ENCODE measurements at regions not wholly inside any gene's neighbourhood (a gene's known extent, or its start where the extent isn't known, plus 50 kb on each side); places are given as distances from the start of the nearest gene placed in this dataset.

GRCh38 chr4:113825272-113825671 lies 63.7 kb upstream of the CAMK2D start:
- H3K4me2 ChIP-seq (ENCODE audit: low read length) = no peak overlapping the region
- H4K20me1 ChIP-seq (ENCODE audit: insufficient read depth, low read length) = no peaks in the 10 kb centered on the region
- no peak overlapping the region for H3K4me3 ChIP-seq (ENCODE audit: insufficient read depth, low read depth, low read length)
- FAIRE-seq (no peak), DNase-seq (ENCODE audit: low read depth) (peak; percentile 6)
- Mint-ChIP-seq H3K27me3 (ENCODE audit: low read depth, unreplicated experiment) (no peaks in the 10 kb centered on the region), H3K9me3 (ENCODE audit: unreplicated experiment) (no peaks in the 10 kb centered on the region), H3K4me3 (ENCODE audit: unreplicated experiment) (no peak overlapping the region), H3K27ac (ENCODE audit: unreplicated experiment) (no peak overlapping the region), H3K4me1 (ENCODE audit: low read depth, unreplicated experiment) (peaks cover 40% of the 10 kb centered on the region), H3K36me3 (ENCODE audit: low read depth, unreplicated experiment) (no peaks in the 10 kb centered on the region)
- H3K36me3 ChIP-seq (ENCODE audit: insufficient read depth, low read length) = no peaks in the 10 kb centered on the region
- no peak for TF ChIP-seq EZH2 (IDR thresholded peaks at IDR 0.05; ENCODE audit: insufficient read depth, low read length)
- TF ChIP-seq CTCF (IDR thresholded peaks at IDR 0.05; ENCODE audit: insufficient read depth, low read depth, low read length) = no peak
- no peaks in the 10 kb centered on the region for H3K9me3 ChIP-seq (ENCODE audit: insufficient read depth, low read depth, low read length)
- no peaks in the 10 kb centered on the region for H3K27me3 ChIP-seq (ENCODE audit: insufficient read depth, low read length)
- H3K79me2 ChIP-seq (ENCODE audit: insufficient read depth, low read length) = no peaks in the 10 kb centered on the region
- H3K9ac ChIP-seq (ENCODE audit: low read length) = no peak overlapping the region
- H3K4me1 ChIP-seq (ENCODE audit: insufficient read depth, low read length) = peaks cover 9% of the 10 kb centered on the region
- no peak overlapping the region for H3K27ac ChIP-seq (ENCODE audit: low read depth, low read length)
- H2AFZ ChIP-seq (ENCODE audit: low read depth, low read length) = no peak overlapping the region

GRCh38 chr4:113824396-113824795 lies 62.9 kb upstream of the CAMK2D start:
- Histone ChIP-seq H3K9me3 (ENCODE audit: insufficient read depth, low read depth, low read length) (no peaks in the 10 kb centered on the region), H3K27ac (ENCODE audit: low read depth, low read length) (no peak overlapping the region), H3K36me3 (ENCODE audit: insufficient read depth, low read length) (no peaks in the 10 kb centered on the region), H3K4me3 (ENCODE audit: insufficient read depth, low read depth, low read length) (no peak overlapping the region), H3K27me3 (ENCODE audit: insufficient read depth, low read length) (no peaks in the 10 kb centered on the region), H3K9ac (ENCODE audit: low read length) (no peak overlapping the region), H3K79me2 (ENCODE audit: insufficient read depth, low read length) (no peaks in the 10 kb centered on the region), H2AFZ (ENCODE audit: low read depth, low read length) (no peak overlapping the region), H3K4me1 (ENCODE audit: insufficient read depth, low read length) (peaks cover 9% of the 10 kb centered on the region), H3K4me2 (ENCODE audit: low read length) (no peak overlapping the region), H4K20me1 (ENCODE audit: insufficient read depth, low read length) (no peaks in the 10 kb centered on the region)
- no peak overlapping the region for H3K4me3 Mint-ChIP-seq (ENCODE audit: unreplicated experiment)
- FAIRE-seq (no peak), DNase-seq (ENCODE audit: low read depth) (no peak)
- H3K4me1 Mint-ChIP-seq (ENCODE audit: low read depth, unreplicated experiment) = peaks cover 40% of the 10 kb centered on the region
- H3K36me3 Mint-ChIP-seq (ENCODE audit: low read depth, unreplicated experiment) = no peaks in the 10 kb centered on the region
- TF ChIP-seq EZH2 (IDR thresholded peaks at IDR 0.05; ENCODE audit: insufficient read depth, low read length) (no peak), CTCF (IDR thresholded peaks at IDR 0.05; ENCODE audit: insufficient read depth, low read depth, low read length) (no peak)
- H3K27ac Mint-ChIP-seq (ENCODE audit: unreplicated experiment) = no peak overlapping the region
- H3K27me3 Mint-ChIP-seq (ENCODE audit: low read depth, unreplicated experiment) = no peaks in the 10 kb centered on the region
- no peaks in the 10 kb centered on the region for H3K9me3 Mint-ChIP-seq (ENCODE audit: unreplicated experiment)

GRCh38 chr4:113823291-113823659 lies 61.7 kb upstream of the CAMK2D start:
- Histone ChIP-seq H4K20me1 (ENCODE audit: insufficient read depth, low read length) (no peaks in the 10 kb centered on the region), H3K27me3 (ENCODE audit: insufficient read depth, low read length) (no peaks in the 10 kb centered on the region), H3K36me3 (ENCODE audit: insufficient read depth, low read length) (no peaks in the 10 kb centered on the region), H3K4me3 (ENCODE audit: insufficient read depth, low read depth, low read length) (no peak overlapping the region), H3K27ac (ENCODE audit: low read depth, low read length) (no peak overlapping the region), H2AFZ (ENCODE audit: low read depth, low read length) (no peak overlapping the region), H3K9ac (ENCODE audit: low read length) (no peak overlapping the region), H3K4me1 (ENCODE audit: insufficient read depth, low read length) (peaks cover 9% of the 10 kb centered on the region), H3K9me3 (ENCODE audit: insufficient read depth, low read depth, low read length) (no peaks in the 10 kb centered on the region), H3K4me2 (ENCODE audit: low read length) (no peak overlapping the region), H3K79me2 (ENCODE audit: insufficient read depth, low read length) (no peaks in the 10 kb centered on the region)
- no peak for FAIRE-seq
- Mint-ChIP-seq H3K27ac (ENCODE audit: unreplicated experiment) (no peak overlapping the region), H3K36me3 (ENCODE audit: low read depth, unreplicated experiment) (no peaks in the 10 kb centered on the region), H3K27me3 (ENCODE audit: low read depth, unreplicated experiment) (no peaks in the 10 kb centered on the region), H3K9me3 (ENCODE audit: unreplicated experiment) (no peaks in the 10 kb centered on the region), H3K4me1 (ENCODE audit: low read depth, unreplicated experiment) (peaks cover 40% of the 10 kb centered on the region), H3K4me3 (ENCODE audit: unreplicated experiment) (no peak overlapping the region)
- TF ChIP-seq CTCF (IDR thresholded peaks at IDR 0.05; ENCODE audit: insufficient read depth, low read depth, low read length) (no peak), EZH2 (IDR thresholded peaks at IDR 0.05; ENCODE audit: insufficient read depth, low read length) (no peak)
- DNase-seq (ENCODE audit: low read depth) = peak; percentile 72
